ENCODE measurements at regions not wholly inside any gene's neighbourhood (a gene's known extent, or its start where the extent isn't known, plus 50 kb on each side); places are given as distances from the start of the nearest gene placed in this dataset.

DNA sequence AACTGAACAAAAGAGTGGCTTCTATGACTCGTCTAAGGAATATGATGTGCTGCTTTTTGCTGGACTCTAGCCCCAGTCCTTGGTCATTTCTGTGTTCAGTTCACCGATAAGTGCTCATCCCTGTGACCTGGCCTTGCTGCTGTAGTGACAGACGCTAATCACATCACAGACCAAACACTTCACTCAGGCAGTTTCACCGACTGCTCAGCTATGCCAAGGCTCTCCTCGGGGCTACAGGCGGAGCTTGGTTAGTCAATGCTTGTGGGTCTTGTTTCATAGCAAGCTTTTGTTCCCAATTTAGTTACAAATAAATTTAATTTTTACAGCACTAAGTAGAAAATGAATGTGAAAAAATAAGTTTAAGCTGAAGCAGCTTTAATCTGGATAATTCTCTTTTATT is 190.8 kb upstream of the PRKCQ start:
- TF ChIP-seq BHLHE40 (IDR thresholded peaks at IDR 0.05; ENCODE audit: borderline replicate concordance) (no peak), SUZ12 (IDR thresholded peaks at IDR 0.05) (no peak), ZNF384 (IDR thresholded peaks at IDR 0.05) (no peak), FOXM1 (IDR thresholded peaks at IDR 0.05; ENCODE audit: borderline replicate concordance) (no peak), ARNT (IDR thresholded peaks at IDR 0.05) (no peak), CTBP1 (IDR thresholded peaks at IDR 0.05; ENCODE audit: borderline replicate concordance) (no peak), SP1 (IDR thresholded peaks at IDR 0.05) (no peak), FOXK2 (IDR thresholded peaks at IDR 0.05) (no peak), FOXA1 (IDR thresholded peaks at IDR 0.05) (no peak), HDGF (IDR thresholded peaks at IDR 0.05; ENCODE audit: borderline replicate concordance) (no peak)
- TF ChIP-seq, protein P1, sequence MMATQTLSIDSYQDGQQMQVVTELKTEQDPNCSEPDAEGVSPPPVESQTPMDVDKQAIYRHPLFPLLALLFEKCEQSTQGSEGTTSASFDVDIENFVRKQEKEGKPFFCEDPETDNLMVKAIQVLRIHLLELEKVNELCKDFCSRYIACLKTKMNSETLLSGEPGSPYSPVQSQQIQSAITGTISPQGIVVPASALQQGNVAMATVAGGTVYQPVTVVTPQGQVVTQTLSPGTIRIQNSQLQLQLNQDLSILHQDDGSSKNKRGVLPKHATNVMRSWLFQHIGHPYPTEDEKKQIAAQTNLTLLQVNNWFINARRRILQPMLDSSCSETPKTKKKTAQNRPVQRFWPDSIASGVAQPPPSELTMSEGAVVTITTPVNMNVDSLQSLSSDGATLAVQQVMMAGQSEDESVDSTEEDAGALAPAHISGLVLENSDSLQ (IDR thresholded peaks at IDR 0.05): no peak

All from HEK293T (cell line).